DND-41 (cell line): ENCODE measurements at regions not wholly inside any gene's neighbourhood (a gene's known extent, or its start where the extent isn't known, plus 50 kb on each side); places are given as distances from the start of the nearest gene placed in this dataset.

Experiments used
- ATAC-seq: fragments of 200-7000 bp; cut with Tn5 transposase; 3 replicates; pipeline ENCODE4 v1.9.1; 2021; ENCODE audit warnings: low read depth; ENCODE audit not compliant: insufficient read depth
- DNase-seq: peaks from one replicate; pipeline ENCODE4 v3.0.0-alpha.2; 2020
- H2AFZ ChIP-seq: 2 replicates; pipeline ENCODE4 v1.6.0; 2012; ENCODE audit warnings: low read depth, low read length
- H3K27ac ChIP-seq: 2 replicates; pipeline ENCODE4 v1.5.1; 2012; ENCODE audit warnings: low read length, inconsistent platforms
- H3K27me3 ChIP-seq: fragments of 200-600 bp; sonication (generic); 2 replicates; pipeline ENCODE4 v1.6.0; 2012; ENCODE audit warnings: low read length, mild to moderate bottlenecking, inconsistent platforms; ENCODE audit not compliant: insufficient read depth, poor library complexity
- H3K36me3 ChIP-seq: 2 replicates; pipeline ENCODE4 v1.5.1; 2012; ENCODE audit warnings: low read length, inconsistent platforms; ENCODE audit not compliant: insufficient read depth
- H3K4me1 ChIP-seq: 2 replicates; pipeline ENCODE4 v1.5.1; 2012; ENCODE audit warnings: mild to moderate bottlenecking, low read length; ENCODE audit not compliant: insufficient read depth
- H3K4me2 ChIP-seq: 2 replicates; pipeline ENCODE4 v1.6.0; 2012; ENCODE audit warnings: mild to moderate bottlenecking, moderate library complexity, low read length, inconsistent platforms; ENCODE audit not compliant: insufficient read depth
- H3K4me3 ChIP-seq, 2 experiments: fragments of 200-600 bp in 1 of 2; shearing (Covaris generic) in 1 of 2; 2 replicates each; pipeline ENCODE4 v1.5.1; 2012 to 2016; ENCODE audit warnings: inconsistent platforms in 2 of 2, low read length in 2 of 2, mild to moderate bottlenecking in 2 of 2, low read depth in 1 of 2, moderate library complexity in 1 of 2
- H3K79me2 ChIP-seq: 2 replicates; pipeline ENCODE4 v1.6.0; 2012; ENCODE audit warnings: low read length, inconsistent platforms; ENCODE audit not compliant: insufficient read depth
- H3K9ac ChIP-seq: 2 replicates; pipeline ENCODE4 v1.6.0; 2012; ENCODE audit warnings: low read depth, mild to moderate bottlenecking, inconsistent platforms, low read length, moderate library complexity
- H3K9me3 ChIP-seq: 2 replicates; pipeline ENCODE4 v1.5.1; 2012; ENCODE audit warnings: low read length, moderate library complexity, mild to moderate bottlenecking, inconsistent platforms; ENCODE audit not compliant: insufficient read depth, severe bottlenecking
- H4K20me1 ChIP-seq: 2 replicates; pipeline ENCODE4 v1.6.0; 2012; ENCODE audit warnings: low read length; ENCODE audit not compliant: insufficient read depth
- CTCF ChIP-seq: IDR thresholded peaks from 2 replicates; pipeline ENCODE4 v1.5.1; 2012; ENCODE audit warnings: borderline replicate concordance, low read length, moderate library complexity, mild to moderate bottlenecking; ENCODE audit not compliant: poor library complexity, severe bottlenecking; ENCODE audit errors: extremely low read depth
- EZH2 ChIP-seq: IDR thresholded peaks from 3 replicates; pipeline ENCODE4 v1.6.1; 2012; ENCODE audit warnings: borderline replicate concordance, low read depth, mild to moderate bottlenecking, moderate library complexity, low read length, inconsistent platforms; ENCODE audit not compliant: severe bottlenecking

GRCh38 chrX:25599061-25599460 is 539.1 kb upstream of the MAGEB18 start:
- Histone ChIP-seq H3K9me3 (no peaks in the 10 kb centered on the region), H3K4me1 (no peaks in the 10 kb centered on the region), H3K36me3 (no peaks in the 10 kb centered on the region), H3K4me3 (no peak overlapping the region), H3K4me2 (no peak overlapping the region), H2AFZ (no peak overlapping the region), H3K27ac (no peak overlapping the region), H4K20me1 (no peaks in the 10 kb centered on the region), H3K9ac (no peak overlapping the region), H3K27me3 (no peaks in the 10 kb centered on the region), H3K79me2 (no peaks in the 10 kb centered on the region)
- DNase-seq (no peak), ATAC-seq (no peak)
- TF ChIP-seq CTCF (no peak), EZH2 (no peak)

- H3K79me2 ChIP-seq = no peaks in the 10 kb centered on the region
- H4K20me1 ChIP-seq = no peaks in the 10 kb centered on the region
- H3K9me3 ChIP-seq = no peaks in the 10 kb centered on the region
- no peak overlapping the region for H3K9ac ChIP-seq
- H3K4me1 ChIP-seq = no peaks in the 10 kb centered on the region
- H3K4me2 ChIP-seq = no peak overlapping the region
- no peaks in the 10 kb centered on the region for H3K36me3 ChIP-seq
- no peaks in the 10 kb centered on the region for H3K27me3 ChIP-seq
- no peak for TF ChIP-seq CTCF
- H2AFZ ChIP-seq = no peak overlapping the region
- ATAC-seq (no peak), DNase-seq (no peak)
- no peak overlapping the region for H3K27ac ChIP-seq
- no peak overlapping the region for H3K4me3 ChIP-seq
Measured at GRCh38 chrX:25600776-25601175, 537.4 kb upstream of the MAGEB18 start.

- H3K27me3 ChIP-seq = no peaks in the 10 kb centered on the region
- ATAC-seq = no peak
- DNase-seq = no peak
- H3K36me3 ChIP-seq = no peaks in the 10 kb centered on the region
- no peak overlapping the region for H3K9ac ChIP-seq
- no peaks in the 10 kb centered on the region for H3K4me1 ChIP-seq
- H3K27ac ChIP-seq = no peak overlapping the region
- H3K4me3 ChIP-seq = no peak overlapping the region
- H4K20me1 ChIP-seq = no peaks in the 10 kb centered on the region
- no peak overlapping the region for H3K4me2 ChIP-seq
- no peak for TF ChIP-seq EZH2
- no peaks in the 10 kb centered on the region for H3K79me2 ChIP-seq
- no peaks in the 10 kb centered on the region for H3K9me3 ChIP-seq
- no peak overlapping the region for H2AFZ ChIP-seq
Measured at GRCh38 chrX:25601323-25601722, 536.8 kb upstream of the MAGEB18 start.

- H3K79me2 ChIP-seq = no peaks in the 10 kb centered on the region
- H2AFZ ChIP-seq = no peak overlapping the region
- H3K27me3 ChIP-seq = no peaks in the 10 kb centered on the region
- no peaks in the 10 kb centered on the region for H3K4me1 ChIP-seq
- ATAC-seq (no peak), DNase-seq (no peak)
- no peak overlapping the region for H3K4me2 ChIP-seq
- H3K9me3 ChIP-seq = no peaks in the 10 kb centered on the region
- no peak overlapping the region for H3K4me3 ChIP-seq
- H3K36me3 ChIP-seq = no peaks in the 10 kb centered on the region
- H3K27ac ChIP-seq = no peak overlapping the region
- H3K9ac ChIP-seq = no peak overlapping the region
- H4K20me1 ChIP-seq = no peaks in the 10 kb centered on the region
- TF ChIP-seq EZH2 = no peak
- TF ChIP-seq CTCF = no peak
Measured at GRCh38 chrX:25618248-25618647, 519.9 kb upstream of the MAGEB18 start.
